ENCODE measurements at regions not wholly inside any gene's neighbourhood (a gene's known extent, or its start where the extent isn't known, plus 50 kb on each side); places are given as distances from the start of the nearest gene placed in this dataset.

- no peaks in the 10 kb centered on the region for H3K9me2 ChIP-seq (ENCODE audit: insufficient read depth, low read length)
- no peaks in the 10 kb centered on the region for H3K36me3 ChIP-seq (ENCODE audit: insufficient read depth, low read length)
- H3K27ac ChIP-seq (ENCODE audit: low read length), result no peak overlapping the region
- no peak overlapping the region for H2AFZ ChIP-seq (ENCODE audit: low read depth, low read length)
- H3K9me3 ChIP-seq (ENCODE audit: low read length), result no peaks in the 10 kb centered on the region
- no peak overlapping the region for H3K4me3 ChIP-seq (ENCODE audit: low read length)
- H3K9ac ChIP-seq (ENCODE audit: low read length), result no peak overlapping the region
- no peaks in the 10 kb centered on the region for H3K79me2 ChIP-seq (replicated peaks; ENCODE audit: insufficient read depth, low read length)
- H3K4me2 ChIP-seq (ENCODE audit: low read length), result no peak overlapping the region
- no peaks in the 10 kb centered on the region for H3K27me3 ChIP-seq (ENCODE audit: insufficient read depth, low read depth, low read length)
- no peaks in the 10 kb centered on the region for H4K20me1 ChIP-seq (ENCODE audit: insufficient read depth)
- no peaks in the 10 kb centered on the region for H3F3A ChIP-seq (ENCODE audit: insufficient read depth, low read length, poor library complexity, severe bottlenecking)
- no peak for TF ChIP-seq MXI1 (conservative IDR thresholded peaks at IDR 0.05; ENCODE audit: poor library complexity, severe bottlenecking)
- no peak for TF ChIP-seq EP300 (conservative IDR thresholded peaks at IDR 0.05; ENCODE audit: poor library complexity, severe bottlenecking)
- no peak for TF ChIP-seq RAD21 (conservative IDR thresholded peaks at IDR 0.05)
- no peak for TF ChIP-seq EZH2 (IDR thresholded peaks at IDR 0.05; ENCODE audit: borderline replicate concordance, insufficient read depth, low read length, poor library complexity, severe bottlenecking)
- no peak for TF ChIP-seq SMC3 (conservative IDR thresholded peaks at IDR 0.05; ENCODE audit: poor library complexity)
- TF ChIP-seq REST (IDR thresholded peaks at IDR 0.05; ENCODE audit: borderline replicate concordance), result no peak
- TF ChIP-seq TAF1 (IDR thresholded peaks at IDR 0.05; ENCODE audit: low read depth), result no peak
These were observed 325.0 kb downstream of the RAB28 start for GRCh38 chr4:13159041-13159620.

- H3K9me2 ChIP-seq (ENCODE audit: insufficient read depth, low read length), result no peaks in the 10 kb centered on the region
- TF ChIP-seq EP300 (conservative IDR thresholded peaks at IDR 0.05; ENCODE audit: poor library complexity, severe bottlenecking), result no peak
- no peaks in the 10 kb centered on the region for H3K36me3 ChIP-seq (ENCODE audit: insufficient read depth, low read length)
These were observed 332.9 kb downstream of the RAB28 start for GRCh38 chr4:13151194-13151593.

GRCh38 chr4:13143222-13144070 lies 340.7 kb downstream of the RAB28 start:
- Histone ChIP-seq H3K36me3 (ENCODE audit: insufficient read depth, low read length) (no peaks in the 10 kb centered on the region), H3K4me2 (ENCODE audit: low read length) (no peak overlapping the region), H4K20me1 (ENCODE audit: insufficient read depth) (no peaks in the 10 kb centered on the region), H3K79me2 (replicated peaks; ENCODE audit: insufficient read depth, low read length) (no peaks in the 10 kb centered on the region), H2AFZ (ENCODE audit: low read depth, low read length) (no peak overlapping the region), H3F3A (ENCODE audit: insufficient read depth, low read length, poor library complexity, severe bottlenecking) (no peaks in the 10 kb centered on the region), H3K4me3 (ENCODE audit: low read length) (no peak overlapping the region), H3K27me3 (ENCODE audit: insufficient read depth, low read depth, low read length) (no peaks in the 10 kb centered on the region), H3K9ac (ENCODE audit: low read length) (no peak overlapping the region), H3K9me3 (ENCODE audit: low read length) (no peaks in the 10 kb centered on the region), H3K9me2 (ENCODE audit: insufficient read depth, low read length) (no peaks in the 10 kb centered on the region), H3K27ac (ENCODE audit: low read length) (no peak overlapping the region)
- TF ChIP-seq SMC3 (conservative IDR thresholded peaks at IDR 0.05; ENCODE audit: poor library complexity) (no peak), RAD21 (conservative IDR thresholded peaks at IDR 0.05) (no peak), CTCF (IDR thresholded peaks at IDR 0.05; ENCODE audit: poor library complexity, severe bottlenecking) (no peak), EZH2 (IDR thresholded peaks at IDR 0.05; ENCODE audit: borderline replicate concordance, insufficient read depth, low read length, poor library complexity, severe bottlenecking) (no peak), MXI1 (conservative IDR thresholded peaks at IDR 0.05; ENCODE audit: poor library complexity, severe bottlenecking) (no peak), POLR2AphosphoS5 (IDR thresholded peaks at IDR 0.05) (no peak), TAF1 (IDR thresholded peaks at IDR 0.05; ENCODE audit: low read depth) (no peak), EP300 (conservative IDR thresholded peaks at IDR 0.05; ENCODE audit: poor library complexity, severe bottlenecking) (no peak), REST (IDR thresholded peaks at IDR 0.05; ENCODE audit: borderline replicate concordance) (no peak)

More at GRCh38 chr4:13151194-13151593, 332.9 kb downstream of the RAB28 start:
- Histone ChIP-seq H3K9ac (ENCODE audit: low read length) (no peak overlapping the region), H3K79me2 (replicated peaks; ENCODE audit: insufficient read depth, low read length) (no peaks in the 10 kb centered on the region), H3K4me2 (ENCODE audit: low read length) (no peak overlapping the region), H4K20me1 (ENCODE audit: insufficient read depth) (no peaks in the 10 kb centered on the region), H2AFZ (ENCODE audit: low read depth, low read length) (no peak overlapping the region), H3K27me3 (ENCODE audit: insufficient read depth, low read depth, low read length) (no peaks in the 10 kb centered on the region), H3K4me3 (ENCODE audit: low read length) (no peak overlapping the region), H3F3A (ENCODE audit: insufficient read depth, low read length, poor library complexity, severe bottlenecking) (no peaks in the 10 kb centered on the region), H3K9me3 (ENCODE audit: low read length) (no peaks in the 10 kb centered on the region), H3K27ac (ENCODE audit: low read length) (no peak overlapping the region)
